SK-N-SH (cell line): ENCODE measurements at regions not wholly inside any gene's neighbourhood (a gene's known extent, or its start where the extent isn't known, plus 50 kb on each side); places are given as distances from the start of the nearest gene placed in this dataset.

Experiments
- CTCF ChIA-PET: fragments of 300-600, 350-600 bp; formaldehyde crosslinking; extraction: SDS; loops from one replicate; lab custom pipeline; 2021; lab: Yijun Ruan, JAX
- POLR2A ChIA-PET: fragments of 350-600 bp; sonication (Branson Sonifier 250); formaldehyde crosslinking; extraction: SDS; loops from one replicate; lab custom pipeline; 2020; ENCODE audit warnings: antibody characterized with exemption, inconsistent platforms; lab: Yijun Ruan, JAX
- DNase-seq: peaks from one replicate; pipeline ENCODE4 v3.0.0; 2012
- H2AFZ ChIP-seq: fragments of 200-600 bp; sonication (generic); 2 replicates; pipeline ENCODE4 v1.8.1; 2016; ENCODE audit warnings: antibody characterized with exemption, mild to moderate bottlenecking, low read depth
- H3F3A ChIP-seq: fragments of 200-600 bp; sonication (generic); replicated peaks from 2 replicates; pipeline ENCODE3; 2016; ENCODE audit warnings: antibody characterized with exemption, mild to moderate bottlenecking; ENCODE audit not compliant: insufficient read depth
- H3K27ac ChIP-seq, 2 experiments: fragments of 200-500 bp in 1 of 2; fragments of 200-600 bp in 1 of 2; sonication (Bioruptor generic) in 1 of 2; sonication (generic), shearing (Covaris generic) in 1 of 2; 2 replicates each; pipeline versions ENCODE4 v1.5.1 to v1.6.1; 2014 to 2016; ENCODE audit warnings: low read depth in 2 of 2, inconsistent platforms in 1 of 2, low read length in 1 of 2, mild to moderate bottlenecking in 1 of 2, mixed read lengths in 1 of 2
- H3K27me3 ChIP-seq: fragments of 200-600 bp; sonication (generic), shearing (Covaris generic); 2 replicates; pipeline ENCODE4 v1.6.1; 2016; ENCODE audit warnings: mixed run types; ENCODE audit not compliant: insufficient read depth
- H3K36me3 ChIP-seq, 2 experiments: fragments of 200-500 bp in 1 of 2; fragments of 200-600 bp in 1 of 2; sonication (Bioruptor generic) in 1 of 2; sonication (generic) in 1 of 2; replicated peaks in 1 of 2; 2 replicates each; pipeline versions ENCODE3 to v1.5.1; 2014 to 2016; ENCODE audit warnings: low read length in 1 of 2, mild to moderate bottlenecking in 1 of 2; ENCODE audit not compliant: insufficient read depth in 2 of 2, control insufficient read depth in 1 of 2
- H3K4me1 ChIP-seq, 2 experiments: fragments of 200-500 bp in 1 of 2; fragments of 200-600 bp in 1 of 2; sonication (Bioruptor generic) in 1 of 2; sonication (generic), shearing (Covaris generic) in 1 of 2; 2 replicates each; pipeline versions ENCODE4 v1.5.1 to v1.6.1; 2014 to 2016; ENCODE audit warnings: low read depth in 1 of 2, low read length in 1 of 2, mixed run types in 1 of 2; ENCODE audit not compliant: insufficient read depth in 2 of 2, control insufficient read depth in 1 of 2
- H3K4me2 ChIP-seq: fragments of 200-600 bp; sonication (generic), shearing (Covaris generic); 2 replicates; pipeline ENCODE4 v1.6.1; 2017; ENCODE audit warnings: mixed run types
- H3K4me3 ChIP-seq, 2 experiments: fragments of 200-500 bp in 1 of 2; fragments of 200-600 bp in 1 of 2; sonication (Bioruptor generic) in 1 of 2; sonication (generic), shearing (Covaris generic) in 1 of 2; 2 replicates each; pipeline versions ENCODE4 v1.5.1 to v1.8.1; 2014 to 2016; ENCODE audit warnings: low read depth in 2 of 2, inconsistent platforms in 1 of 2, low read length in 1 of 2, mild to moderate bottlenecking in 1 of 2, mixed read lengths in 1 of 2, moderate library complexity in 1 of 2
- H3K79me2 ChIP-seq: fragments of 200-600 bp; sonication (generic); 2 replicates; pipeline ENCODE4 v1.8.1; 2017; ENCODE audit warnings: mild to moderate bottlenecking; ENCODE audit not compliant: insufficient read depth
- H3K9ac ChIP-seq: fragments of 200-600 bp; sonication (generic); 2 replicates; pipeline ENCODE4 v1.6.1; 2017; ENCODE audit warnings: mixed run types
- H3K9me2 ChIP-seq: fragments of 200-600 bp; sonication (generic); 2 replicates; pipeline ENCODE4 v1.6.1; 2017; ENCODE audit warnings: mixed run types
- H3K9me3 ChIP-seq: fragments of 200-600 bp; sonication (generic); 2 replicates; pipeline ENCODE4 v1.6.1; 2017; ENCODE audit warnings: mixed run types, mild to moderate bottlenecking, moderate library complexity
- H4K20me1 ChIP-seq: fragments of 200-600 bp; sonication (generic); 2 replicates; pipeline ENCODE4 v1.6.1; 2017; ENCODE audit warnings: mild to moderate bottlenecking, mixed run types; ENCODE audit not compliant: insufficient read depth
- CHD2 ChIP-seq: fragments of 150-350 bp; IDR thresholded peaks from 2 replicates; pipeline ENCODE4 v1.6.1; 2018; ENCODE audit warnings: low read length; ENCODE audit not compliant: partially characterized antibody
- CTCF ChIP-seq: fragments of 200-600 bp; sonication (generic); IDR thresholded peaks from 2 replicates; pipeline ENCODE4 v1.6.1; 2017; ENCODE audit warnings: antibody characterized with exemption, mild to moderate bottlenecking, moderate library complexity
- ELF1 ChIP-seq: IDR thresholded peaks from 2 replicates; pipeline ENCODE4 v1.4.0; 2012
- EZH2phosphoT487 ChIP-seq: fragments of 200-600 bp; sonication (generic); IDR thresholded peaks from 2 replicates; pipeline ENCODE4 v1.6.1; 2017; ENCODE audit warnings: low read depth, mixed run types, mild to moderate bottlenecking, antibody characterized with exemption, moderate library complexity, borderline replicate concordance
- FOSL2 ChIP-seq: IDR thresholded peaks from 2 replicates; pipeline ENCODE4 v1.4.0; 2012; ENCODE audit warnings: low read depth, mild to moderate bottlenecking, moderate library complexity, borderline replicate concordance
- FOXJ3 ChIP-seq: sonication (generic); formaldehyde crosslinking; IDR thresholded peaks from 2 replicates; pipeline ENCODE4 v1.5.1; 2020; ENCODE audit warnings: mild to moderate bottlenecking, missing genetic modification reagents
- FOXM1 ChIP-seq: IDR thresholded peaks from 2 replicates; pipeline ENCODE4 v1.4.0; 2012; ENCODE audit warnings: low read depth, mild to moderate bottlenecking
- JUND ChIP-seq: IDR thresholded peaks from 2 replicates; pipeline ENCODE4 v1.4.0; 2012
- MAX ChIP-seq: IDR thresholded peaks from 2 replicates; pipeline ENCODE4 v1.4.0; 2012; ENCODE audit warnings: low read depth
- MEF2A ChIP-seq: IDR thresholded peaks from 2 replicates; pipeline ENCODE4 v1.4.0; 2012; ENCODE audit warnings: low read depth, borderline replicate concordance
- MXI1 ChIP-seq: IDR thresholded peaks from 2 replicates; pipeline ENCODE4 v1.6.1; 2012; ENCODE audit warnings: mild to moderate bottlenecking, low read depth, low read length, improper control_type of control experiment
- NFIC ChIP-seq: IDR thresholded peaks from 2 replicates; pipeline ENCODE4 v1.4.0; 2012; ENCODE audit warnings: borderline replicate concordance
- PBX3 ChIP-seq: IDR thresholded peaks from 2 replicates; pipeline ENCODE4; 2012
- REST ChIP-seq: IDR thresholded peaks from 2 replicates; pipeline ENCODE4 v1.6.1; 2012; ENCODE audit warnings: mild to moderate bottlenecking, low read depth, low read length, moderate library complexity
- RFX5 ChIP-seq: IDR thresholded peaks from 2 replicates; pipeline ENCODE4 v1.6.1; 2012; ENCODE audit warnings: mild to moderate bottlenecking, improper control_type of control experiment, low read length
- RXRA ChIP-seq: IDR thresholded peaks from 2 replicates; pipeline ENCODE4 v1.4.0; 2012; ENCODE audit warnings: low read depth, mild to moderate bottlenecking, borderline replicate concordance
- TCF12 ChIP-seq: IDR thresholded peaks from 2 replicates; pipeline ENCODE4 v1.4.0; 2012
- TEAD4 ChIP-seq: IDR thresholded peaks from 2 replicates; pipeline ENCODE4 v1.4.0; 2012; ENCODE audit warnings: mild to moderate bottlenecking, borderline replicate concordance; ENCODE audit not compliant: insufficient read depth
- USF2 ChIP-seq: fragments of 150-350 bp; IDR thresholded peaks from 2 replicates; pipeline ENCODE4 v1.6.1; 2017; ENCODE audit warnings: antibody characterized with exemption, low read length, low read depth, borderline replicate concordance
- YY1 ChIP-seq: IDR thresholded peaks from 2 replicates; pipeline ENCODE4 v1.4.0; 2012; ENCODE audit warnings: low read depth, mild to moderate bottlenecking
- WGBS: methylation state at CpG from one replicate; pipeline ENCODE4 v1.1.6; 2017; ENCODE audit warnings: low lambda C conversion rate; 5-methylcytosine and 5-hydroxymethylcytosine counted together

GRCh38 chr4:32094987-32095386 lies 1374.8 kb downstream of the PCDH7 start:
- ChIA-PET POLR2A (no interaction called here), CTCF (no interaction called here)

More at GRCh38 chr4:32094987-32095386, 1374.8 kb downstream of the PCDH7 start:
- no peak overlapping the region for H3K4me3 ChIP-seq
- no peaks in the 10 kb centered on the region for H3K4me1 ChIP-seq
- no peaks in the 10 kb centered on the region for H3K36me3 ChIP-seq
- H2AFZ ChIP-seq = no peak overlapping the region
- WGBS = 28% methylated on average over 2 of the region's 2 CpGs
- no peak for DNase-seq
- no peak overlapping the region for H3K9ac ChIP-seq
- no peaks in the 10 kb centered on the region for H3K27me3 ChIP-seq
- no peaks in the 10 kb centered on the region for H3K9me3 ChIP-seq
- no peaks in the 10 kb centered on the region for H4K20me1 ChIP-seq
- TF ChIP-seq TEAD4 (no peak), MAX (no peak), CTCF (no peak), EZH2phosphoT487 (no peak), USF2 (no peak), PBX3 (no peak), REST (no peak), FOXM1 (no peak), ELF1 (no peak), JUND (no peak), TCF12 (no peak), RFX5 (no peak), RXRA (no peak), FOXJ3 (no peak), YY1 (no peak), FOSL2 (no peak), CHD2 (no peak), MEF2A (no peak), NFIC (no peak), MXI1 (no peak)
- TF ChIP-seq, all 33 proteins: peak for 0
- Histone ChIP-seq H3K9me2 (no peaks in the 10 kb centered on the region; the same call in 1 of the 2 replicates), H3K27ac (no peak overlapping the region), H3K79me2 (no peaks in the 10 kb centered on the region), H3K4me2 (no peak overlapping the region), H3F3A (no peaks in the 10 kb centered on the region)
